ENCODE measurements at regions not wholly inside any gene's neighbourhood (a gene's known extent, or its start where the extent isn't known, plus 50 kb on each side); places are given as distances from the start of the nearest gene placed in this dataset.

GRCh38 chr6:30832864-30833263 lies 51.5 kb upstream of the DDR1 start:
- no peak for TF ChIP-seq CTCF (IDR thresholded peaks at IDR 0.05; ENCODE audit: insufficient read depth, low read length, poor library complexity, severe bottlenecking)
- no peaks in the 10 kb centered on the region for H3K27me3 ChIP-seq (ENCODE audit: control insufficient read depth, insufficient read depth, low read length)
- H3K36me3 ChIP-seq (ENCODE audit: control insufficient read depth, insufficient read depth, low read length), result no peaks in the 10 kb centered on the region
- no peak overlapping the region for H3K4me3 ChIP-seq (ENCODE audit: low read depth, low read length)
- no peak for DNase-seq (ENCODE audit: low read depth)

DNA sequence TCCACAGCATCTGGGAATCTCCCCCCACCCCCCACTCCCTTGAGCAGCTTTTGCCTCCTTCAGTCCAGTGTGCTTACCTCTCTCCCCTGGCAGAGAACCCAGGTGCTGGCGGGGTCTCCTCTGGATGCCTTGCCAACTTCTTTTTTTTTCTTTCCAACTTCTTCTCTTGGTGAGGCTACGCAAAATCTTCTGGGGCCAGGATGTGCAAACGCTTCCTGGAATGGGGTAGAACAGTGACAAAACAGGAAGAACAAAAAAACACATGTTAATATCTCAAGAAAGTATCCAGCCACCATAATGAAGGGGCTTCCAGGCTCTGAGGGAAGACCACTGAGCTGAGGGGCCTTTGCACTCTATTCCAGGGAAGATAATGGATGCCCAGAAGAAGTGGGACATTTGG lies 53.9 kb upstream of the DDR1 start:
- no peaks in the 10 kb centered on the region for H3K27me3 ChIP-seq (ENCODE audit: control insufficient read depth, insufficient read depth, low read length)
- H3K36me3 ChIP-seq (ENCODE audit: control insufficient read depth, insufficient read depth, low read length), result no peaks in the 10 kb centered on the region
- TF ChIP-seq CTCF (IDR thresholded peaks at IDR 0.05; ENCODE audit: insufficient read depth, low read length, poor library complexity, severe bottlenecking), result no peak
- no peak overlapping the region for H3K4me3 ChIP-seq (ENCODE audit: low read depth, low read length)
- DNase-seq (ENCODE audit: low read depth), result no peak

- Histone ChIP-seq H3K4me3 (ENCODE audit: low read depth, low read length) (no peak overlapping the region), H3K36me3 (ENCODE audit: control insufficient read depth, insufficient read depth, low read length) (no peaks in the 10 kb centered on the region), H3K27me3 (ENCODE audit: control insufficient read depth, insufficient read depth, low read length) (no peaks in the 10 kb centered on the region)
- TF ChIP-seq CTCF (IDR thresholded peaks at IDR 0.05; ENCODE audit: insufficient read depth, low read length, poor library complexity, severe bottlenecking), result no peak
- DNase-seq (ENCODE audit: low read depth), result no peak
Observed at GRCh38 chr6:30829639-30830255, 54.6 kb upstream of the DDR1 start.

- no peak for TF ChIP-seq CTCF (IDR thresholded peaks at IDR 0.05; ENCODE audit: insufficient read depth, low read length, poor library complexity, severe bottlenecking)
- H3K36me3 ChIP-seq (ENCODE audit: control insufficient read depth, insufficient read depth, low read length), result no peaks in the 10 kb centered on the region
- H3K27me3 ChIP-seq (ENCODE audit: control insufficient read depth, insufficient read depth, low read length), result no peaks in the 10 kb centered on the region
Observed at GRCh38 chr6:30829033-30829432, 55.3 kb upstream of the DDR1 start.

DNA sequence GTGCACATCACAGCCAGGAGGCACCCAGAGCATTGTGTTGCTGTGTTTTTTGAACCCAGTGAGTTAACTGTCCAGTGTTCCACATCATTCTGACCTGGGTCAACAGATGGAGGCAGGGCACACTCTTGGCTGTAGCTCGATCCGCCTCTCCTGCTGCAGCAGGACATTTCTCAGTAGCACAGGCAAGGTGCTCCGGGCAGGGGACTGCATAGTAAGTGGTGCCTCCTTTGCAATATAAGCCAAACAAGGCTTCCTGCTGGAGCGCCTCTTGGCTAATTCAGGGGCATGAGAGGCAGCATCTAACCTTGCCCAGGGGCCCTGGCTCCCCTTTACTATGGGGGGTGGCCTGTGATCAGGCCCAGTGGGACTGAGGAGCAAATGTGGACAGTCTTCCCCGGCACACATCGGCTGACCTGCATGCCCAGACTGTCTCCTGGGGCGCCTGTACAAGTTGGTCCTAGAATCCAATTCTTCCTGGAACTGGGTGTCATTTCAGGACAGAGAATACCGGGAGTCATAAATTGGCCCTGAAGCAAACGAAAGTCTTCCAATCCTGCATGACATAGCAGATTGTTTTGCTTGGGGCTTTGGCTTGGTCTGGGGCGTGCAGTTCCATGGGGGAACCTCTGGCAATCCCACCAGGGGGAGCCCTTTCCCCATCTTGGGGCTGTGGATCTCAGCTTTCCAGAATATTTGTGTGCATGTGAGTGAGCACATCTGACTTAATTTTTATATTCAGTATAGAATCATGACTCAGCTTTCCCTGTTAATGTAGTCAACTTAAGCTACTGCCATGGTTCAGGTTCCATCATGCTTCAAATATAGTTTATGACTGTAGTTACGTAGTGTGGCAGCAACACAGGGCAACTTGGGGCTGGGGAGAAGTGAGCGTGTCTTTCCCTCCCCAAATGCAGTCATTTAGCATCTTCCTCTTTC lies 56.0 kb upstream of the DDR1 start:
- H3K4me3 ChIP-seq (ENCODE audit: low read depth, low read length), result no peak overlapping the region
- no peaks in the 10 kb centered on the region for H3K36me3 ChIP-seq (ENCODE audit: control insufficient read depth, insufficient read depth, low read length)
- H3K27me3 ChIP-seq (ENCODE audit: control insufficient read depth, insufficient read depth, low read length), result no peaks in the 10 kb centered on the region
- DNase-seq (ENCODE audit: low read depth), result no peak
- peak; percentile 89 for TF ChIP-seq CTCF (IDR thresholded peaks at IDR 0.05; ENCODE audit: insufficient read depth, low read length, poor library complexity, severe bottlenecking)

More at GRCh38 chr6:30829033-30829432, 55.3 kb upstream of the DDR1 start:
- no peak for DNase-seq (ENCODE audit: low read depth)
- no peak overlapping the region for H3K4me3 ChIP-seq (ENCODE audit: low read depth, low read length)
